ENCODE measurements at regions not wholly inside any gene's neighbourhood (a gene's known extent, or its start where the extent isn't known, plus 50 kb on each side); places are given as distances from the start of the nearest gene placed in this dataset.

DNA sequence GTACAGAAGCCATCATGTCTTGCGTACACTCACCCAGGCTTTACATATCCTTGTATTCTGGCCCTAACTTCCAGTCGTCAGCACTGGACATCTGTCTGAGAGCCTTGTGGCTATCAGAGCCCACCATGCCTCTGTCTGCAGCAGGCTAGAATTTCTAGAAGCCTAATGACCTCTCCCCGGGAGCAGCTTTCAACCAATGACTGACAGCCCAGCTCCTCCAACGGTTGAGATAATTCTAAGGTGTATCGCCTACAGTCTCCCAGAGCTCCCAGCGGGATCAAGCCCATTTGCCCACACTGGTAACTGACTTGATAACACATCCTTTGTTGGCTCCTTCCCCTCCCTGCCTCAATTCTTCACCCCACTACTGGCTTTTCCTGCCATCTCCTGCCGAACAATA lies 562.8 kb downstream of the BCOR start:
- no peak for TF ChIP-seq CTCF (IDR thresholded peaks at IDR 0.05 in 8 of 11, conservative IDR thresholded peaks at IDR 0.05 in 3 of 11)
- TF ChIP-seq POLR2AphosphoS5 (IDR thresholded peaks at IDR 0.05): no peak
- TF ChIP-seq POLR2A (IDR thresholded peaks at IDR 0.05): no peak

Data from spleen (tissue), 7 donors.